Activated naive CD8-positive, alpha-beta T cell treated with anti-CD3 and anti-CD28 coated beads, Interleukin-2, amount 10 ng/mL, durations not matched to agents 7 days and 5 days (primary cell): ENCODE measurements at regions not wholly inside any gene's neighbourhood (a gene's known extent, or its start where the extent isn't known, plus 50 kb on each side); places are given as distances from the start of the nearest gene placed in this dataset.
"Not testable (repeated sequence)": the region's sequence is repeated elsewhere in the genome, so short reads cannot be mapped to it uniquely, and the experiment has no call there.

Experiments used
- ATAC-seq: fragments of 150-1000 bp; cut with Tn5 transposase; one replicate; pipeline ENCODE4 v1.10.0; 2021; ENCODE audit warnings: low read depth, moderate library complexity
- POLR2A ChIA-PET: fragments of 350-600 bp; sonication (Branson Sonifier 250); formaldehyde crosslinking; loops from one replicate; lab custom pipeline; 2021; ENCODE audit warnings: antibody characterized with exemption; lab: Charles Lee
- DNase-seq: peaks from one replicate; pipeline ENCODE4 v3.0.0; 2021
- H3K27ac Mint-ChIP-seq: one replicate; pipeline ENCODE4 v1.8.0; 2022; ENCODE audit warnings: mild to moderate bottlenecking, mixed read lengths
- H3K27me3 Mint-ChIP-seq: one replicate; pipeline ENCODE4 v1.8.0; 2022; ENCODE audit warnings: mild to moderate bottlenecking, moderate library complexity, mixed read lengths
- H3K36me3 Mint-ChIP-seq: one replicate; pipeline ENCODE4 v1.8.0; 2021; ENCODE audit warnings: mild to moderate bottlenecking, mixed read lengths
- H3K4me1 Mint-ChIP-seq: one replicate; pipeline ENCODE4 v1.8.0; 2021; ENCODE audit warnings: mixed read lengths
- H3K4me3 Mint-ChIP-seq: one replicate; pipeline ENCODE4 v1.8.0; 2022; ENCODE audit warnings: mild to moderate bottlenecking, moderate library complexity, mixed read lengths
- H3K9me3 Mint-ChIP-seq: one replicate; pipeline ENCODE4 v1.8.0; 2021; ENCODE audit warnings: mixed read lengths

DNA sequence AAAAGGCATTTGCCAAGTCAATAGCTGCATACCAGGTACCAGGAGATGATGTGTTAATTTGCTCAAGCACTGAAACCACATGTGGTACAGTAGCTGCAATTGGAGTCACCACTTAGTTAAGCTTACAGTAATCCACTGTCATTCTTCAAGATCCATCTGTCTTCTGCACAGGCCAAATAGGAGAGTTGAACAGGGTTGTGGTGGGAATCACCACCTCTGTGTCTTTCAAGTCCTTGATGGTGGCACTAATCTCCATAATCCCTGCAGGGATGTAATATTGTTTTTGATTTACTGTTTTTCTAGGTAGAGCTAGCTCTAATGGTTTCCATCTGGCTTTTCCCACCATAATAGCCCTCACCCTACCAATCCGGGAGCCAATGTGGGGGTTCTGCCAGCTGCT is 91.9 kb downstream of the FCRL5 start:
- H3K4me3 Mint-ChIP-seq = no peak overlapping the region
- no peak for ATAC-seq
- POLR2A ChIA-PET = no interaction called here
- no peaks in the 10 kb centered on the region for H3K36me3 Mint-ChIP-seq
- no peak for DNase-seq
- no peaks in the 10 kb centered on the region for H3K4me1 Mint-ChIP-seq
- no peak overlapping the region for H3K27ac Mint-ChIP-seq
- peaks cover 2% of the 10 kb centered on the region for H3K9me3 Mint-ChIP-seq
- H3K27me3 Mint-ChIP-seq = peaks cover 5% of the 10 kb centered on the region

DNA sequence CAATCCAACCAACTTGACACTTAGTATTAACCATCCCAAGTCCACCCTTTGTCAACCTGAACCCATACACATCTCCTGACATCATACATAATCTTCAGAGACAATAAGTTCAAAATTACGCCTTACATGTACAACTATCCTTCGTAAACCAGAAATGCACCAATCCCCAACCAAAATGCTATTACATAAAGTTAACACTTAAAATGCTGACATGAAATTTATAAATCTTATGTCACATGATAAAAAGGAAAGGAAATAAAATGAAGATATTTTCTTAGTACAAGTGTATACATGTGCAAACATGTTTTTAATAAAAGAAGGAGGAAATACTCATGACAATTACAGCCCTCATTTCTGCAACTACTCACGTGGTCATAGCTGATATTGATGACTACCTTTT is 95.0 kb downstream of the FCRL5 start:
- no peak overlapping the region for H3K27ac Mint-ChIP-seq
- H3K4me3 Mint-ChIP-seq = no peak overlapping the region
- no peaks in the 10 kb centered on the region for H3K36me3 Mint-ChIP-seq
- ATAC-seq (no peak), DNase-seq (no peak)
- H3K9me3 Mint-ChIP-seq = peaks cover 2% of the 10 kb centered on the region
- POLR2A ChIA-PET = no interaction called here
- no peaks in the 10 kb centered on the region for H3K4me1 Mint-ChIP-seq
- peaks cover 7% of the 10 kb centered on the region for H3K27me3 Mint-ChIP-seq

- POLR2A ChIA-PET = no interaction called here
These were observed 97.0 kb downstream of the FCRL5 start for GRCh38 chr1:157455318-157455717.

GRCh38 chr1:157450106-157450505 is 102.2 kb downstream of the FCRL5 start:
- H3K4me1 Mint-ChIP-seq = no peaks in the 10 kb centered on the region
- peaks cover 5% of the 10 kb centered on the region for H3K27me3 Mint-ChIP-seq
- DNase-seq = no peak
- no peaks in the 10 kb centered on the region for H3K36me3 Mint-ChIP-seq
- POLR2A ChIA-PET = no interaction called here
- no peaks in the 10 kb centered on the region for H3K9me3 Mint-ChIP-seq
- no peak overlapping the region for H3K4me3 Mint-ChIP-seq
- no peak overlapping the region for H3K27ac Mint-ChIP-seq
- ATAC-seq = no peak

More at GRCh38 chr1:157455318-157455717, 97.0 kb downstream of the FCRL5 start:
- Mint-ChIP-seq H3K9me3 (peaks cover 2% of the 10 kb centered on the region), H3K27ac (no peak overlapping the region), H3K36me3 (no peaks in the 10 kb centered on the region), H3K27me3 (peaks cover 6% of the 10 kb centered on the region), H3K4me3 (no peak overlapping the region), H3K4me1 (no peaks in the 10 kb centered on the region)
- DNase-seq (no peak), ATAC-seq (no peak)

DNA sequence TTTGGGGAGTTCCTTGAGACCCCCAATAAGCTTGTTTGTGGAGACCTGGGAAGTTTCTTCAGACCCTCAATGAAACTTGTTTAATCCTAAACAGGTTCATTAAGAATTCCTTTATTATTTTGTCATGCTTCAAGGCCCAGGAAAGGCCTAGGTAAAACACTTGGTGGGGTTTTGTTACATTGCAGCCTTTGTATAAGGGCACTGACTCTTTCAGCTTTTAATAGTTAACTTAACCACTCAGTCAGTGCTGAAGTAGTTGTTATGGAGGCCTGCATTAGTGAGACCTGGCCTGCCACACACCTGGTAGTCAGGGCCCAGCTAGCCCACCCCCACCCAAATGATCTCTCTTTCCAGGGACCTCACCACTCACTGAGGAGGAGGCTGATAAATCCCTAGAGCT is 103.7 kb downstream of the FCRL5 start:
- Mint-ChIP-seq H3K4me1 (no peaks in the 10 kb centered on the region), H3K36me3 (no peaks in the 10 kb centered on the region), H3K27ac (no peak overlapping the region), H3K4me3 (no peak overlapping the region), H3K9me3 (no peaks in the 10 kb centered on the region), H3K27me3 (peaks cover 3% of the 10 kb centered on the region)
- no peak for ATAC-seq
- POLR2A ChIA-PET = no interaction called here
- no peak for DNase-seq

DNA sequence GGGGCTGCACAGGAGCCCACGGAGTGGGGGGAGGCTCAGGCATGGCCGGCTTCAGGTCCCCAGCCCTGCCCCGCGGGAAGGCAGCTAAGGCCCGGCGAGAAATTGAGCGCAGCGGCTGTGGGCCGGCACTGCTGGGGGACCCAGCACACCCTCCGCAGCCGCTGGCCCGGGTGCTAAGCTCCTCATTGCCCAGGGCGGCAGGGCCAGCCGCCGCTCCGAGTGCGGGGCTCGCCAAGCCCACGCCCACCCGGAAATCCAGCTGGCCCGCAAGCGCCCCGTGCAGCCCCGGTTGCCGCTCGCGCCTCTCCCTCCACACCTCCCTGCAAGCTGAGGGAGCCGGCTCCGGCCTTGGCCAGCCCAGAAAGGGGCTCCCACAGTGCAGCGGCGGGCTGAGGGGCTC is 106.0 kb downstream of the FCRL5 start:
- H3K4me3 Mint-ChIP-seq, H3K27ac Mint-ChIP-seq, ATAC-seq, H3K9me3 Mint-ChIP-seq, POLR2A ChIA-PET, H3K27me3 Mint-ChIP-seq, H3K36me3 Mint-ChIP-seq, DNase-seq, H3K4me1 Mint-ChIP-seq: not testable (repeated sequence)

DNA sequence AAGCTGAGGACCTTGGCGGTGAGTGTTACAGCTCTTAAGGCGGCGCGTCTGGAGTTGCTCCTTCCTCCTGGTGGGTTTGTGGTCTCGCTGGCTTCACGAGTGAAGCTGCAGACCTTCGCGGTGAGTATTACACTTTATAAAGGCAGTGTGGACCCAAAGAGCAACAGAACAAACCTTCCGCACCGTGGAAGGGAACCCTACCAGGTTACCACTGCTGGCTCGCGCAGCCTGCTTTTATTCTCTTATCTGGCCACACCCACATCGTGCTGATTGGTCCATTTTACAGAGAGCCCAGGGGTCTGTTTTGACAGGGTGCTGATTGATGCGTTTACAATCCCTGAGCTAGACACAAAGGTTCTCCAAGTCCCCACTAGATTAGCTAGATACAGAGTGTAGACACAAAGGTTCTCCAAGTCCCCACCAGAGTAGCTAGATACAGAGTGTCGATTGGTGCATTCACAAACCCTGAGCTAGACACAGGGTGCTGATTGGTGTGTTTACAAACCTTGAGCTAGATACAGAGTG is 106.6 kb downstream of the FCRL5 start:
- H3K4me3 Mint-ChIP-seq, H3K9me3 Mint-ChIP-seq, H3K27ac Mint-ChIP-seq, H3K4me1 Mint-ChIP-seq, H3K36me3 Mint-ChIP-seq, ATAC-seq, DNase-seq, POLR2A ChIA-PET, H3K27me3 Mint-ChIP-seq: not testable (repeated sequence)

DNA sequence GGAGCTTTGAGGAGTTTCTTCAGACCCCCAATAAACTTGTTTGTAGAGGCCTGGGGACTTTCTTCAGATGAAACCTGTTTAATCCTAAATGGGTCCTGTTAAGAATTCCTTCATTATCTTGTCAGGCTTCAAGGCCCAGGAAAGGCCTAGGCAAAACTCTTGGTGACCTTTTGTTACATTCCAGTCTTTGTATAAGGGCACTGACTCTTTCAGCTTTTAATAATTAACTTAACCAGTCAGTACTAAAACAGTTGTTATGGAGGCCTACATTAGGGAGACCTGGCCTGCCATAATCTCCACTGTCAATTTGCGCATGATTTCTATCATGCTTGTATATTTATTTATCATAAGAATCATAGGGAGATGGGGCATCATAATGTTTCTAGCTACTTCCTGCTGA is 110.2 kb downstream of the FCRL5 start:
- POLR2A ChIA-PET = no interaction called here
- Mint-ChIP-seq H3K36me3 (no peaks in the 10 kb centered on the region), H3K4me3 (no peak overlapping the region), H3K4me1 (no peaks in the 10 kb centered on the region), H3K27ac (no peak overlapping the region), H3K9me3 (no peaks in the 10 kb centered on the region), H3K27me3 (no peaks in the 10 kb centered on the region)
- ATAC-seq (no peak), DNase-seq (no peak)

GRCh38 chr1:157439302-157439954 is 112.9 kb downstream of the FCRL5 start:
- Mint-ChIP-seq H3K4me3 (no peak overlapping the region), H3K27me3 (peaks cover 7% of the 10 kb centered on the region), H3K36me3 (no peaks in the 10 kb centered on the region), H3K9me3 (no peaks in the 10 kb centered on the region), H3K27ac (no peak overlapping the region), H3K4me1 (no peaks in the 10 kb centered on the region)
- no peak for DNase-seq
- POLR2A ChIA-PET = no interaction called here
- no peak for ATAC-seq

GRCh38 chr1:157438613-157439012 is 113.7 kb downstream of the FCRL5 start:
- Mint-ChIP-seq H3K4me3 (no peak overlapping the region), H3K36me3 (no peaks in the 10 kb centered on the region), H3K27ac (no peak overlapping the region), H3K4me1 (no peaks in the 10 kb centered on the region), H3K9me3 (no peaks in the 10 kb centered on the region), H3K27me3 (peaks cover 16% of the 10 kb centered on the region)
- POLR2A ChIA-PET = no interaction called here
- DNase-seq = no peak
- ATAC-seq = no peak

- DNase-seq = no peak
These were observed 114.2 kb downstream of the FCRL5 start for GRCh38 chr1:157438146-157438545.

GRCh38 chr1:157437296-157437695 is 115.0 kb downstream of the FCRL5 start:
- H3K4me1 Mint-ChIP-seq = no peaks in the 10 kb centered on the region
- H3K27me3 Mint-ChIP-seq = peaks cover 18% of the 10 kb centered on the region
- POLR2A ChIA-PET = no interaction called here
- no peak overlapping the region for H3K4me3 Mint-ChIP-seq
- no peak overlapping the region for H3K27ac Mint-ChIP-seq
- H3K36me3 Mint-ChIP-seq = no peaks in the 10 kb centered on the region
- DNase-seq (no peak), ATAC-seq (no peak)
- no peaks in the 10 kb centered on the region for H3K9me3 Mint-ChIP-seq

More at GRCh38 chr1:157438146-157438545, 114.2 kb downstream of the FCRL5 start:
- Mint-ChIP-seq H3K4me1 (no peaks in the 10 kb centered on the region), H3K27me3 (peaks cover 18% of the 10 kb centered on the region), H3K36me3 (no peaks in the 10 kb centered on the region), H3K4me3 (no peak overlapping the region), H3K27ac (no peak overlapping the region), H3K9me3 (no peaks in the 10 kb centered on the region)
- POLR2A ChIA-PET = no interaction called here
- no peak for ATAC-seq

DNA sequence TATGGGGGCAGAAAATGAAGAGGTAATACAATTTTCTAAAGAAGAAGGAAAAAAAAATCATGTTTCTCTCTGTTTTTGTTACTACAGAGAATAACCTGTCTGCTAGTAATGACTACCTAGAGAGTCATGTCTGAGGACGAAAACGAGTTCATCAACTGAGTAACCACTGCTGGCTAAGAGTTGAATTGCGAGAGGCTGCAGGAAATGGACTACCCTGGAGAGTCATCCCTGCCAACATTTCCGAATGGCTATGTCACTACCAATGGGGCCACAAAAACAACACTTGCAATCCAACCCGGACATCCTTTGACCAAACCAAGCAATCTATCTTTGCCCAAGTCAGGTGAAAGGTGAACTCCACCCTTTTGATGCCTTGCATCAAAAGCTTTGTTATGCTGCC is 120.6 kb downstream of the FCRL5 start:
- H3K36me3 Mint-ChIP-seq = no peaks in the 10 kb centered on the region
- H3K4me1 Mint-ChIP-seq = no peaks in the 10 kb centered on the region
- peaks cover 22% of the 10 kb centered on the region for H3K27me3 Mint-ChIP-seq
- H3K9me3 Mint-ChIP-seq = no peaks in the 10 kb centered on the region
- DNase-seq (no peak), ATAC-seq (no peak)
- no peak overlapping the region for H3K4me3 Mint-ChIP-seq
- POLR2A ChIA-PET = no interaction called here
- H3K27ac Mint-ChIP-seq = no peak overlapping the region

GRCh38 chr1:157429601-157430240 is 122.6 kb downstream of the FCRL5 start:
- no peak for ATAC-seq
- POLR2A ChIA-PET = no interaction called here

More at GRCh38 chr1:157429601-157430240, 122.6 kb downstream of the FCRL5 start:
- no peaks in the 10 kb centered on the region for H3K4me1 Mint-ChIP-seq
- DNase-seq = no peak
- H3K4me3 Mint-ChIP-seq = no peak overlapping the region
- H3K9me3 Mint-ChIP-seq = no peaks in the 10 kb centered on the region
- no peak overlapping the region for H3K27ac Mint-ChIP-seq
- H3K36me3 Mint-ChIP-seq = no peaks in the 10 kb centered on the region
- H3K27me3 Mint-ChIP-seq = peaks cover 18% of the 10 kb centered on the region
